ENCODE measurements at regions not wholly inside any gene's neighbourhood (a gene's known extent, or its start where the extent isn't known, plus 50 kb on each side); places are given as distances from the start of the nearest gene placed in this dataset.

DNA sequence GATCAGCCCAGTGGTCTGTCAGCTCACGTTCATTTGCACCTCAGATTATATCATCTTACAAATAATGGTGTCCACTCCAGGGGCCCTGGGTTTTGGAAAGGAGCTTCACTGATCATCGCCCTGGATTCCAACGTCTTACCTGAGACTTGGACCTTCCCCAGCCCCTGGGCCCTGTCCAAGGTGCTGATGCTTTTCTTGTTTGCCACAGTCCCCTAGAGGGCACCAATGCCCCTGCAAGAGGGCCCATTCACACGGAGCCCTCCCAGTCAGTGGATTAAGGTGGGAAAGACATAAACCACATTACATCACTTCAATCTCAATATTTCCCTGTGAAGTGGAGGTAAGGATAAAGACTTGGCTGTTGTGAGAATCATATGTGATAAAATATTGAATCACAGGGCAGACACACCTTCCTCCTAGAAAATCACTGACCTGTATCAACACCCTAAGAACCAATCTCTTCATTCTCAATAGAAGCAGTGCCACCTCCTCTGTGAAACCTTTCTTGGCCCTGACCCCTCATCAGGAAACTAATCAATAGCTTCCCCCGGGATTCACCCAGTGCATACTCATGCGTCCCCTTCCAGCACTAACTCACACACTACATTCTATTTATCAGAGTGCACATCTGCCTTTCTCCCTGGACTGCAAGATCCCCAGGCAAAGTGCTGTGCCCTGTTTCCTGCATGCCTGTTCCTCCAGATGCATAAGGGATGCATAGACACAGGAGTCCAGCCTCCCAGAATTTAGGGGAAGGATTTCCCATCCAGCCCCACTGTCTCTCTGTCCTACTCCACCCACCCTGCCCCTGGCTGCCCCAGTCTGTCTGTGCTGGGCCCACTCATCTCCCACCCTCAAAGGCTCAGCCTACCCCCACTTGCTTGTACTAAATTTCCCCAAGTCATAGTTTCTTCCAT lies 167.0 kb downstream of the BUD13 start:
- Histone ChIP-seq H3K9me3 (ENCODE audit: control insufficient read depth, insufficient read depth, low read length) (no peaks in the 10 kb centered on the region), H3K4me1 (ENCODE audit: control insufficient read depth, insufficient read depth, low read length) (peaks cover 4% of the 10 kb centered on the region), H3K4me3 (ENCODE audit: low read depth, low read length) (no peak overlapping the region), H3K27me3 (ENCODE audit: control insufficient read depth, insufficient read depth, low read length) (peaks cover 2% of the 10 kb centered on the region), H3K36me3 (ENCODE audit: control insufficient read depth, insufficient read depth, low read length) (no peaks in the 10 kb centered on the region), H3K27ac (ENCODE audit: low read depth, low read length) (no peak overlapping the region)
- DNase-seq (ENCODE audit: low read depth in 4 of 6, low spot score in 6 of 6) = peak in 1 of 6 donors; percentile 41
- 43% methylated on average over 5 of the region's 6 CpGs for WGBS (ENCODE audit: insufficient coverage)

DNA sequence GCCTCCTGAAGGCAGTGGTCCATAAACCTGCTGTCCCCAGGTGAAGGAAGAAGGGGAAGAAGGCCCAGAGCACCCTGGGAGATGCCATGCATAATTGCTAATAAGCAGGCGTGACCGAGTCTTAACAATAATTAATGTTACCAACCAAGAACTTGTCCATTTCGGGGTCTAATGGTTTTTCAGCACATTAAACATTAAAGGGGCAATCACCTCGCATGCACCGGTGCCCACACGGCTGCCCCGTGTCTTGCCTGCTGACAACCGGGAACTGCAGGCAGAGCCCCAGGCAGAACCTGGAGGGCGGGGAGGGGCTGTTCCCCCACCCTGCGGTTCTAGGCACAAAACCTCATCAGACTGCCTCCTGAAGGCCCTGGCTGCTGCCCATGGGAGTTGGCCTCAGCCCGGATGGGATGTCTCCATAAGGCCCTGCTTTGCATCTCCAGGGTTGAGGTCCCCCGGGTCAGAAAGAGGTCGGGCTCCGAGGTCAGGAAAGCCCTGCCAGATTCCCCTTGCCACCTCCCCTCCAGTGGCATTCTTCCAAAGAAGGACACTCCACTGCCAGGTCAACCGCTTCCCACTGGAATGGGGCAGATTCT lies 169.0 kb downstream of the BUD13 start:
- no peaks in the 10 kb centered on the region for H3K4me1 ChIP-seq (ENCODE audit: control insufficient read depth, insufficient read depth, low read length)
- whole genome bisulfite sequencing (ENCODE audit: insufficient coverage) = 85% methylated on average over 13 of the region's 15 CpGs
- no peak overlapping the region for H3K27ac ChIP-seq (ENCODE audit: low read depth, low read length)
- no peaks in the 10 kb centered on the region for H3K36me3 ChIP-seq (ENCODE audit: control insufficient read depth, insufficient read depth, low read length)
- no peak for DNase-seq (ENCODE audit: low read depth in 4 of 6, low spot score in 6 of 6)
- H3K4me3 ChIP-seq (ENCODE audit: low read depth, low read length) = no peak overlapping the region
- peaks cover 2% of the 10 kb centered on the region for H3K27me3 ChIP-seq (ENCODE audit: control insufficient read depth, insufficient read depth, low read length)
- H3K9me3 ChIP-seq (ENCODE audit: control insufficient read depth, insufficient read depth, low read length) = no peaks in the 10 kb centered on the region

DNA sequence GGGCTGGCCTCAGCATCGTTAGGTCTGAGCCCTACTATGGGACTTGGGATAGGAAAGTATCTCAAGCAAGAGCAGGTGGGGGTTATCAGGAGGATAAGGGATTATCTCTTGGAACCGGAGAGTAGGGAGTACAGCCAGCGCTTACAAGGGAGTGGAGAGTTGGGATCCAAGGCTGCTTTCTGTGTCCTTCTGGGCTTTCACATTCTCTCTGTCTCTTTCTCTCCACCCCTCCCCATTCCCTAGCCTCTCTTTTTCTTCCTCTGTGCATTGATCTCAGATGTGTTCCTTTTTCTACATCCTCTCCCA lies 170.2 kb downstream of the BUD13 start:
- no peak for DNase-seq (ENCODE audit: low read depth in 4 of 6, low spot score in 6 of 6)
- H3K4me3 ChIP-seq (ENCODE audit: low read depth, low read length) = no peak overlapping the region
- H3K27me3 ChIP-seq (ENCODE audit: control insufficient read depth, insufficient read depth, low read length) = peaks cover 2% of the 10 kb centered on the region
- 94% methylated on average over 2 of the region's 3 CpGs for WGBS (ENCODE audit: insufficient coverage)
- H3K36me3 ChIP-seq (ENCODE audit: control insufficient read depth, insufficient read depth, low read length) = no peaks in the 10 kb centered on the region
- no peaks in the 10 kb centered on the region for H3K4me1 ChIP-seq (ENCODE audit: control insufficient read depth, insufficient read depth, low read length)
- H3K27ac ChIP-seq (ENCODE audit: low read depth, low read length) = no peak overlapping the region
- H3K9me3 ChIP-seq (ENCODE audit: control insufficient read depth, insufficient read depth, low read length) = no peaks in the 10 kb centered on the region

DNA sequence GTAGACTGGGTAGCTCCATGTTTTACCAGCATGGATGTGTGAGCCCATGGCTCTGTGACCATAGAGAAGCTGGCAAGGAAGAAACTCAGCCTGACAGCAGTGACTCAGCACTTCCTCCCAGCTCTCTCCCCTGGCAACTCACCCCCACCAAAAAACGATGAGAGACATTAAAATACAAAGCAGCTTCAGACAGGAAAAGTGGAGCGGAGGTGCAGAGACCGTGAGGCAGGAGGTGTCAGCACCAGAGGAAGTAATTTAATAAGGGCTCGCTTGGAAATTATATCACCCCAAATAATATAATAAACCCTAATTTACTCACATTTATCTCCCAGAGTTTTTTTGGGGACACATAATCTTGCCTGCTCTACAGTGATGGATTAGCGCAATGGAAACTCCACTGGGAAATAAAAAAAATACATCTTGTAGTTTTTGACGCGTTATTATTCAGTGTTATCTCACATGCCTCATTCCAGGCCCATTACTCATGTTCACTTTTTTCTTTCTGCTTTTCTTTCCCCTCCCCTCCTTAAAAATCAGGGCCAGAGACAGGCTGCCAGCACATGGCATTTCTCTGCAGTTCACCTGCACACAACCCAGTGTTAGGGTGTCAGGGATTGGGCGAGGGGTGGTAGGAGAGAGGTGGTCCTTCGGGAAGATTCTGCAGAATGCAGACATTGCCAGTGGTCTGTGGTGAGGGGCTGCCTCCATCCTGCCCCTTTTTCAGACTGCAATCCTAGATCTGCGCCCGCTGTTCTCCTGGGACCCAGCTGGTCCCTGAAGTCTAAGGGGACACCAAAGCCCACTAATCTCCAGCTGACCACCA lies 170.8 kb downstream of the BUD13 start:
- H3K9me3 ChIP-seq (ENCODE audit: control insufficient read depth, insufficient read depth, low read length) = no peaks in the 10 kb centered on the region
- WGBS (ENCODE audit: insufficient coverage) = 90% methylated on average over 2 of the region's 11 CpGs
- no peaks in the 10 kb centered on the region for H3K36me3 ChIP-seq (ENCODE audit: control insufficient read depth, insufficient read depth, low read length)
- H3K4me1 ChIP-seq (ENCODE audit: control insufficient read depth, insufficient read depth, low read length) = no peaks in the 10 kb centered on the region
- DNase-seq (ENCODE audit: low read depth in 4 of 6, low spot score in 6 of 6) = peak in 2 of 6 donors; percentile 39 to 54
- H3K27ac ChIP-seq (ENCODE audit: low read depth, low read length) = no peak overlapping the region
- no peak overlapping the region for H3K4me3 ChIP-seq (ENCODE audit: low read depth, low read length)
- H3K27me3 ChIP-seq (ENCODE audit: control insufficient read depth, insufficient read depth, low read length) = peaks cover 2% of the 10 kb centered on the region

DNA sequence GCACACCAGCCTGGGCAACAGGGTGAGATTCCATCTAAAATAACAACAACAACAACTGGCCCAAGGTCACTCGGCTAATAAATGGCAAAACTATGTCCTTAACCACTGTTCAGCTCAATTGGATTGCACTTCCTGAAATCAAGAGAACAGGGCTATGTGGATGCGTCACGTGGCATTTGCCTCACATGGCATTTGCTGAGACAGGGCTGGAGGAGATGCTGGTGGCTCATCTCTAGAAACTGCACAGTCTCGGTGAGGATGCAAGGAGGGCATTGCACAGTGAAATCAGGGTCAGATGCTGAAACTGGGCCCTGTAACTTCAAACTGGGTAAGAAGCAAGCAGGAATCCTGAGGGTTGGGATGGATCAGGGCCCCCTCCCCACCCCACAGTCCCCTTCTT lies 171.9 kb downstream of the BUD13 start:
- H3K4me3 ChIP-seq (ENCODE audit: low read depth, low read length) = no peak overlapping the region
- H3K27me3 ChIP-seq (ENCODE audit: control insufficient read depth, insufficient read depth, low read length) = peaks cover 2% of the 10 kb centered on the region
- 90% methylated on average over 4 of the region's 4 CpGs for WGBS (ENCODE audit: insufficient coverage)
- H3K4me1 ChIP-seq (ENCODE audit: control insufficient read depth, insufficient read depth, low read length) = peaks cover 4% of the 10 kb centered on the region
- no peak overlapping the region for H3K27ac ChIP-seq (ENCODE audit: low read depth, low read length)
- no peaks in the 10 kb centered on the region for H3K36me3 ChIP-seq (ENCODE audit: control insufficient read depth, insufficient read depth, low read length)
- DNase-seq (ENCODE audit: low read depth in 4 of 6, low spot score in 6 of 6) = no peak
- no peaks in the 10 kb centered on the region for H3K9me3 ChIP-seq (ENCODE audit: control insufficient read depth, insufficient read depth, low read length)

DNA sequence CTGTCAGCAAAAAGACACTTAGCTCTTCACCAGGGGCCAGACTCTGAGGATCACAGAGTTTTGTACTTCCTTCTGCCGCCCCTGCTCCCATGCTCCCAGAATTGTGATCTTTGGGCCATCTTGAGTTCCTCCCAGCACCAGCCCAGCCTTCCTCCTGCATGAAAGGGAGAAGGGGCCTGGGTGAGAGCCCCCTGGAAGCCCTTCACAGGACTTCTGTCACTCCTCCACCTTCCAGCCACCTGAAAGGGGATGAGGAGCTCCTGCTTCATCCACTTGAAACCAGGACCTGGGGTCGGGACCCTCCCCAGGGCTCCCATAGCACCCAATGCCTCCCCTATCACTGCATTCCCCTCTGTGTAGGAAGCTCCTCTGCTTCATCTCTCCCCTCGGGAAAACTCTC lies 174.2 kb downstream of the BUD13 start:
- peaks cover 2% of the 10 kb centered on the region for H3K27me3 ChIP-seq (ENCODE audit: control insufficient read depth, insufficient read depth, low read length)
- H3K9me3 ChIP-seq (ENCODE audit: control insufficient read depth, insufficient read depth, low read length) = no peaks in the 10 kb centered on the region
- H3K27ac ChIP-seq (ENCODE audit: low read depth, low read length) = no peak overlapping the region
- no peaks in the 10 kb centered on the region for H3K36me3 ChIP-seq (ENCODE audit: control insufficient read depth, insufficient read depth, low read length)
- H3K4me1 ChIP-seq (ENCODE audit: control insufficient read depth, insufficient read depth, low read length) = peaks cover 7% of the 10 kb centered on the region
- DNase-seq (ENCODE audit: low read depth in 4 of 6, low spot score in 6 of 6) = no peak
- WGBS (ENCODE audit: insufficient coverage) = 90% methylated on average over 2 of the region's 3 CpGs
- H3K4me3 ChIP-seq (ENCODE audit: low read depth, low read length) = no peak overlapping the region

DNA sequence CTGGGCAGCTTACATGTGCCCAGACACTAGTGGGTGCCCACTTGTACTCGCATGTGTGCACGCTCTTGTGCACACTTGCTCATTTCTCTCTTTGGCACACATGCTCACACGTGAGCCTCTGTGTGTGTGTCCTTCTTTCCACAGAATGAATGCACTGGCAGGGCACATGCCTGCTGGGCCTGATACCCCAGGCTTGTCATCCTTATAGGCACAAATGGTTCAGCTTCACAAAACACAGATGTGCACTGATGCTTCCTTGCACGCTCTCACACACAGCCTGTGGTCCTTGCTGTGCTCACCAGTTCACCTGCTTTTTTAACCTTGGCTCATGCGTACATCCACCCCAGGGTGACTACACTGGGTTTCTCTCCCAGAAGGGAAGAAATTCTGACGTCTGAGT lies 174.8 kb downstream of the BUD13 start:
- peaks cover 7% of the 10 kb centered on the region for H3K4me1 ChIP-seq (ENCODE audit: control insufficient read depth, insufficient read depth, low read length)
- no peak overlapping the region for H3K27ac ChIP-seq (ENCODE audit: low read depth, low read length)
- H3K36me3 ChIP-seq (ENCODE audit: control insufficient read depth, insufficient read depth, low read length) = no peaks in the 10 kb centered on the region
- no peak overlapping the region for H3K4me3 ChIP-seq (ENCODE audit: low read depth, low read length)
- no peaks in the 10 kb centered on the region for H3K9me3 ChIP-seq (ENCODE audit: control insufficient read depth, insufficient read depth, low read length)
- WGBS (ENCODE audit: insufficient coverage) = 90% methylated on average over 6 of the region's 6 CpGs
- H3K27me3 ChIP-seq (ENCODE audit: control insufficient read depth, insufficient read depth, low read length) = peaks cover 2% of the 10 kb centered on the region
- no peak for DNase-seq (ENCODE audit: low read depth in 4 of 6, low spot score in 6 of 6)

DNA sequence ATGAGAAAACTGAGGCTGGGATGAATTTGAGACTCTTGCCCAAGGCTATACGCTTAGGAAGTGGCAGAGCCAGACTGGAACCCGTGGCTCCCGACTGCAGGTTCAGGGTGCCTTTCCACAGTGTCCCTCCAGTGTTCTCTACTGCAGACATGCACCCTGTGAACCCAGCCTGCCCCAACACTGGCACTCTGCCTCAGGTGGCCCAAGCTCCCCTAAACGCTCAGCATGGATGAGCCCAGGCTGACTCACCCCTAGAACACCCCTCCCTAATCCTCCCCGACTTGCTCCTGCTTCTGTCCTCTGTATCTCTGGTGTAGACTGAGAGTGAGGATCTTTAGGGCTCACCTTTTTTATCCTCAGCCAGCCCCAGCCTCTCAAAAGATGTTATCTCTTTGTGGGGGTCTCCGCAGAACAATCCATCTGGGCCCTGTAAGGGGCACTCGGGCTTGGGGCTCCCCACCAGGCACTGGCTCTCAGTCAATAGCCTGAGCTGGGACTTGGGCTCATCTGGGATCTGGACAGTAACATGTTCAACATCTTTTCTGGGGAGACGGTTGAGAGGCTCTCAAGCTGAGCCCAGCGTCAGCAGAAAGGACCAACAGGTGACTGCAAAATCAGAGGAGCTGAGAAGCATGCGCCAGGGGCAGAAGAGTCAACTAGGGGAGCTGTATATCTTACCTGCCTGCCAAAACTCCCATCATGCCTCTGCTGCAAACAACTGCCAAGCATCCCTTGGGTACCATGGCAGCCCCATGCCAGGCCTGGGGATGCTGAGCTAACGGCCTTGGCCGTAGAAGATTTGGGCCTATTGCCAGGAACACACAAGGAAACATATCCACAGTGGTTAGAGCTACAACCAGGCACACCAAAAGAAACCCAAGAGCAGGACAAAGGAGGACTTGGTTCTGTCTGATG lies 176.2 kb downstream of the BUD13 start:
- H3K4me3 ChIP-seq (ENCODE audit: low read depth, low read length) = no peak overlapping the region
- H3K4me1 ChIP-seq (ENCODE audit: control insufficient read depth, insufficient read depth, low read length) = peaks cover 7% of the 10 kb centered on the region
- no peaks in the 10 kb centered on the region for H3K9me3 ChIP-seq (ENCODE audit: control insufficient read depth, insufficient read depth, low read length)
- no peaks in the 10 kb centered on the region for H3K36me3 ChIP-seq (ENCODE audit: control insufficient read depth, insufficient read depth, low read length)
- WGBS (ENCODE audit: insufficient coverage) = 64% methylated on average over 11 of the region's 12 CpGs
- no peaks in the 10 kb centered on the region for H3K27me3 ChIP-seq (ENCODE audit: control insufficient read depth, insufficient read depth, low read length)
- DNase-seq (ENCODE audit: low read depth in 4 of 6, low spot score in 6 of 6) = peak in 1 of 6 donors; percentile 43
- H3K27ac ChIP-seq (ENCODE audit: low read depth, low read length) = no peak overlapping the region

DNA sequence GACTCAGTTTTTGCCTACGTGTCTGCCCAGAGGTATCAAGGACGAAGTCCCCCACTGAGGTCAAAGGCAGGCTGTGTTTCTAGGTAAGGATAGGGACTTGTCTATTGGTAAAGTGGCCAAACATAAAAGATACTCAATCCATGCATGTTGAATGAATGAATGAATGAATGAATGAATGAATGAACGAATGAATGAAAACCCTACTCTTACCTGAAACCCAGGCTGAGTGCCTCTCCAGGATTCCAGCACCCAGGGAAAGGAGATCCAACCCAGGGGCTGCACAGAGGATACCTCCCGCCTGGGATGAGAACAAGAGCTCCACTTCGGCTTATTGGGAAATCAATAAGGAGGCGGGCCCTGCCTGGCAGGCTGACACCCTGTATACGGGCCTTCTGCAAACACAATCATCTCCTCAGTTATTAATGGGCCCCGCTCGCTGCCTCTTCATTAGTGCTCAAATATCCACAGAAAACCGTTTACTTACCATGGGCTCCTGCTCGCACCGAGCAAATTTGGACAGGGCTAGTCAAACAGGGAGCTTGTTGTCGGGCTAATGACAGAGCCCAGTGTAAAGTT lies 177.4 kb downstream of the BUD13 start:
- Histone ChIP-seq H3K27me3 (ENCODE audit: control insufficient read depth, insufficient read depth, low read length) (no peaks in the 10 kb centered on the region), H3K4me3 (ENCODE audit: low read depth, low read length) (no peak overlapping the region), H3K27ac (ENCODE audit: low read depth, low read length) (no peak overlapping the region), H3K9me3 (ENCODE audit: control insufficient read depth, insufficient read depth, low read length) (no peaks in the 10 kb centered on the region), H3K4me1 (ENCODE audit: control insufficient read depth, insufficient read depth, low read length) (peaks cover 7% of the 10 kb centered on the region), H3K36me3 (ENCODE audit: control insufficient read depth, insufficient read depth, low read length) (no peaks in the 10 kb centered on the region)
- 68% methylated on average over 10 of the region's 13 CpGs for WGBS (ENCODE audit: insufficient coverage)
- DNase-seq (ENCODE audit: low read depth in 4 of 6, low spot score in 6 of 6) = no peak
